CD4-positive, alpha-beta T cell (primary cell): ENCODE measurements at regions not wholly inside any gene's neighbourhood (a gene's known extent, or its start where the extent isn't known, plus 50 kb on each side); places are given as distances from the start of the nearest gene placed in this dataset.

ENCODE experiments used
- ATAC-seq: fragments of 200-7000 bp; cut with Tn5 transposase; one replicate; pipeline ENCODE4 v1.10.0; 2022; ENCODE audit warnings: mild to moderate bottlenecking; ENCODE audit not compliant: poor library complexity
- CTCF ChIA-PET: fragments of 350-600 bp; sonication (Branson Sonifier 250); formaldehyde crosslinking; loops from one replicate; lab custom pipeline; 2021; ENCODE audit warnings: antibody characterized with exemption, inconsistent platforms; lab: Charles Lee
- POLR2A ChIA-PET: fragments of 350-600 bp; sonication (Branson Sonifier 250); formaldehyde crosslinking; loops from one replicate; lab custom pipeline; 2021; ENCODE audit warnings: antibody characterized with exemption, inconsistent platforms; lab: Charles Lee
- DNase-seq, 14 experiments: peaks; one replicate each; pipeline ENCODE4 v3.0.0-alpha.2; 2013 to 2020; ENCODE audit warnings: mixed read lengths in 2 of 14
- H3K27ac ChIP-seq, 2 donors: one replicate each; pipeline versions ENCODE4 v1.5.1 to v1.7.0; 2013; ENCODE audit warnings: low read length in 2 of 2, low read depth in 1 of 2, mild to moderate bottlenecking in 1 of 2
- H3K27me3 ChIP-seq, 2 experiments: 1 replicate in 1 of 2; 2 replicates in 1 of 2; pipeline versions ENCODE4 v1.6.1 to v1.7.0; 2013; ENCODE audit warnings: low read length in 2 of 2, control low read depth in 1 of 2, mild to moderate bottlenecking in 1 of 2, moderate library complexity in 1 of 2; ENCODE audit not compliant: insufficient read depth in 2 of 2, control insufficient read depth in 1 of 2
- H3K36me3 ChIP-seq: one replicate; pipeline ENCODE4 v1.6.1; 2013; ENCODE audit warnings: low read length, control low read depth; ENCODE audit not compliant: insufficient read depth
- H3K4me1 ChIP-seq: one replicate; pipeline ENCODE4 v1.6.1; 2013; ENCODE audit warnings: low read length, control low read depth; ENCODE audit not compliant: insufficient read depth
- H3K4me3 ChIP-seq: one replicate; pipeline ENCODE4 v1.5.1; 2013; ENCODE audit warnings: mild to moderate bottlenecking, low read length, moderate library complexity
- H3K9me3 ChIP-seq, 2 experiments: 1 replicate in 1 of 2; 2 replicates in 1 of 2; pipeline versions ENCODE4 v1.6.1 to v1.7.0; 2013; ENCODE audit warnings: low read length in 2 of 2, mild to moderate bottlenecking in 2 of 2, control low read depth in 1 of 2, moderate library complexity in 1 of 2; ENCODE audit not compliant: control insufficient read depth in 1 of 2, insufficient read depth in 1 of 2
- H3K27ac Mint-ChIP-seq: one replicate; pipeline ENCODE4 v1.8.0; 2020; ENCODE audit warnings: mixed read lengths
- H3K27me3 Mint-ChIP-seq: one replicate; pipeline ENCODE4 v1.8.0; 2021; ENCODE audit warnings: mixed read lengths
- H3K36me3 Mint-ChIP-seq: one replicate; pipeline ENCODE4 v1.8.0; 2021; ENCODE audit warnings: low read depth, mixed read lengths
- H3K4me1 Mint-ChIP-seq: one replicate; pipeline ENCODE4 v1.8.0; 2021; ENCODE audit warnings: low read depth, mixed read lengths
- H3K4me3 Mint-ChIP-seq: one replicate; pipeline ENCODE4 v1.8.0; 2020; ENCODE audit warnings: mild to moderate bottlenecking, mixed read lengths
- H3K9me3 Mint-ChIP-seq: one replicate; pipeline ENCODE4 v1.8.0; 2020; ENCODE audit warnings: mixed read lengths
- intact Hi-C, 2 experiments: fragments of 100-400 bp; cut with DNase I in 1 of 2; cut with micrococcal nuclease in 1 of 2; formaldehyde crosslinking; loops; one replicate each; pipeline versions ENCODE4 v1.15.1 to v1.9.0; 2023 to 2025; cut with DNase I, micrococcal nuclease
- TF ChIP-seq, protein P1 (sequence below): fragments of 200-600 bp; IDR thresholded peaks from one replicate; pipeline ENCODE4 v1.8.0; 2022; ENCODE audit warnings: antibody characterized with exemption, mild to moderate bottlenecking

DNA sequence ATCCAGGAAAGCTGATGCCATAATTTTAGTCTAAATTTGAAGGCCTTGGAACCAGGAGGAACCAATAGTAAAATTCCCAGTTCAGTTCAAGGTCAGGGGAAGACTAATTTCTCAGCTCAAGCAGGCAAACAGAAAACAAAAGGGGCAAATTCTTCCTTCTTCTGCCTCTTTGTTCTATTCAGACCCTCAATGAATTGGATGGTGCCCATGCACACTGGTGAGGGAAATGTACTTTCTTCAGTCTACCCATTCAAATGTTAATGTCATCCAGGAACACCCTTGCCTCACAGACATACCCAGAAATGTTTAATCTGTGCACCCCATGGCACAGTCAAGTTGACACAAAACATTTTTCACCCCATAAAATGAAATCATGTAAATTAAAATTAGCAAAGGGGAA, 1851.2 kb upstream of the ADGRL3 start:
- Mint-ChIP-seq H3K27me3 (no peaks in the 10 kb centered on the region), H3K4me3 (no peak overlapping the region), H3K4me1 (no peaks in the 10 kb centered on the region), H3K27ac (no peak overlapping the region), H3K9me3 (peaks cover 11% of the 10 kb centered on the region), H3K36me3 (no peaks in the 10 kb centered on the region)
- ChIA-PET CTCF (no interaction called here), POLR2A (no interaction called here)
- H3K36me3 ChIP-seq = no peaks in the 10 kb centered on the region
- no peaks in the 10 kb centered on the region for H3K27me3 ChIP-seq
- DNase-seq (no peak), ATAC-seq (no peak)
- H3K27ac ChIP-seq = no peak overlapping the region
- intact Hi-C loops = no loop called here
- TF ChIP-seq, protein P1, sequence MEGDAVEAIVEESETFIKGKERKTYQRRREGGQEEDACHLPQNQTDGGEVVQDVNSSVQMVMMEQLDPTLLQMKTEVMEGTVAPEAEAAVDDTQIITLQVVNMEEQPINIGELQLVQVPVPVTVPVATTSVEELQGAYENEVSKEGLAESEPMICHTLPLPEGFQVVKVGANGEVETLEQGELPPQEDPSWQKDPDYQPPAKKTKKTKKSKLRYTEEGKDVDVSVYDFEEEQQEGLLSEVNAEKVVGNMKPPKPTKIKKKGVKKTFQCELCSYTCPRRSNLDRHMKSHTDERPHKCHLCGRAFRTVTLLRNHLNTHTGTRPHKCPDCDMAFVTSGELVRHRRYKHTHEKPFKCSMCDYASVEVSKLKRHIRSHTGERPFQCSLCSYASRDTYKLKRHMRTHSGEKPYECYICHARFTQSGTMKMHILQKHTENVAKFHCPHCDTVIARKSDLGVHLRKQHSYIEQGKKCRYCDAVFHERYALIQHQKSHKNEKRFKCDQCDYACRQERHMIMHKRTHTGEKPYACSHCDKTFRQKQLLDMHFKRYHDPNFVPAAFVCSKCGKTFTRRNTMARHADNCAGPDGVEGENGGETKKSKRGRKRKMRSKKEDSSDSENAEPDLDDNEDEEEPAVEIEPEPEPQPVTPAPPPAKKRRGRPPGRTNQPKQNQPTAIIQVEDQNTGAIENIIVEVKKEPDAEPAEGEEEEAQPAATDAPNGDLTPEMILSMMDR = no peak
- no peak overlapping the region for H3K4me3 ChIP-seq
- H3K4me1 ChIP-seq = no peaks in the 10 kb centered on the region
- H3K9me3 ChIP-seq = no peaks in the 10 kb centered on the region

DNA sequence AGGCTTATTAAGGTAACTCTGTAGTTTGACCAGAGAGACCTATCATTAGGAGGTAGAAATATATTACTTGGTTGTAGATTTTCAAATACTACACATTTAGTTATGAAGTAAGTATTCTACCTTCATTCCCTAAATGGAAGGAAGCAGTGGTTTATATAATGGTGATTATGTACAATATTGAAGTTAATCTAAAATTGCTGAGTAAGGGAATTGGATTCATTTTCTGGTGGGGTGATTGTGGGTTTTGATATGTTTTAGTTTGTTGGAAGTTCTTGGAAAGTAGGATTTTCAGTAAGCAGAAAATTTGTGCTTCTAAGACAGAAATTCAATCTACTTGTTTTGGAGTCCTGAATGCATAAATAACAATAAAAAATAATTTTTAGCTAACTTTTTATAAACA, 1830.9 kb upstream of the ADGRL3 start:
- Mint-ChIP-seq H3K4me3 (no peak overlapping the region), H3K4me1 (no peaks in the 10 kb centered on the region), H3K36me3 (no peaks in the 10 kb centered on the region), H3K27me3 (no peaks in the 10 kb centered on the region), H3K27ac (no peak overlapping the region), H3K9me3 (peaks cover 7% of the 10 kb centered on the region)
- Histone ChIP-seq H3K9me3 (peaks cover 3 to 4% of the 10 kb centered on the region in 2 experiments), H3K4me1 (no peaks in the 10 kb centered on the region), H3K27me3 (no peaks in the 10 kb centered on the region), H3K27ac (no peak overlapping the region), H3K36me3 (no peaks in the 10 kb centered on the region), H3K4me3 (no peak overlapping the region)
- ATAC-seq (no peak), DNase-seq (no peak)
- ChIA-PET POLR2A (no interaction called here), CTCF (no interaction called here)
- TF ChIP-seq, protein P1 = no peak
- intact Hi-C loops = no loop called here

DNA sequence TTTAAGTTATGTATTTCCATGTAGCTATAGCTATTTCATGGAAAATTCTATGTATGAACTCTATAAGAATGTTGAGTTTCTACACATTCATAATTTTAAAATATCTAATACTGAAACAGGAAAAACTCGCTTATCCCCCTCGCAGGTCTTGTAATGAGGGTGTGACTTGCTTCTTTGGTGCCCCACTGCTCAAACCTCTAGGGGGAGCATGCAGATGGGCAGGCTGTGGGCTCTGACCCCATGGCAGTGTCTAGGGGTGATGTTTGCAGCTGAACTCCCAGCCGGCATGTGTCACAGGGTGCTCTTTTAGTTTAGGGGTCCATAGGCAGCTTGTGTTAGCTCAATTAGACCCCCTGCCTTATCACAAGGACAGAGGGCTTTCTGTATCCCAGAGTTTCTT, 1825.7 kb upstream of the ADGRL3 start:
- DNase-seq (no peak), ATAC-seq (no peak)
- H3K27ac Mint-ChIP-seq = no peak overlapping the region
- H3K27me3 ChIP-seq = no peaks in the 10 kb centered on the region
- no peak overlapping the region for H3K4me3 ChIP-seq
- H3K4me1 Mint-ChIP-seq = no peaks in the 10 kb centered on the region
- no peak overlapping the region for H3K4me3 Mint-ChIP-seq
- H3K9me3 Mint-ChIP-seq = peaks cover 2% of the 10 kb centered on the region
- peaks cover 4 to 23% of the 10 kb centered on the region in 2 experiments for H3K9me3 ChIP-seq
- no peaks in the 10 kb centered on the region for H3K36me3 ChIP-seq
- H3K4me1 ChIP-seq = no peaks in the 10 kb centered on the region
- ChIA-PET CTCF (no interaction called here), POLR2A (no interaction called here)
- TF ChIP-seq, protein P1 = no peak
- intact Hi-C loops = no loop called here
- no peaks in the 10 kb centered on the region for H3K36me3 Mint-ChIP-seq
- H3K27me3 Mint-ChIP-seq = no peaks in the 10 kb centered on the region
- H3K27ac ChIP-seq = no peak overlapping the region
